Endothelial cell of umbilical vein (primary cell): ENCODE measurements at regions not wholly inside any gene's neighbourhood (a gene's known extent, or its start where the extent isn't known, plus 50 kb on each side); places are given as distances from the start of the nearest gene placed in this dataset.

ENCODE experiments used
- BruUV-seq: library from RNA; stranded (reverse); fragments of 400-500 nt; replicated peaks from 2 replicates; lab custom pipeline; 2021; lab: Mats Ljungman, UMichigan
- CTCF ChIA-PET: fragments of 300-600, 350-600 bp; sonication (Branson Sonifier 250); formaldehyde crosslinking; loops from one replicate; lab custom pipeline; 2021; ENCODE audit warnings: antibody characterized with exemption, inconsistent platforms; lab: Charles Lee
- POLR2A ChIA-PET: fragments of 300-600, 350-600 bp; sonication (Branson Sonifier 250); formaldehyde crosslinking; loops from one replicate; lab custom pipeline; 2021; ENCODE audit warnings: antibody characterized with exemption, inconsistent platforms; lab: Charles Lee
- DNase-seq: peaks from one replicate; pipeline ENCODE4 v3.0.0-alpha.2; 2011; ENCODE audit warnings: low read depth, low spot score
- FAIRE-seq: peaks from 2 replicates; lab custom pipeline; 2011; peaks lifted over from hg19 to GRCh38; lab: Jason Lieb, UNC
- H2AFZ ChIP-seq: 2 replicates; pipeline ENCODE4 v1.6.0; 2012; ENCODE audit warnings: low read depth, low read length, control low read depth, inconsistent platforms
- H3K27ac ChIP-seq: 2 replicates; pipeline ENCODE4 v1.5.1; 2011; ENCODE audit warnings: low read depth, mild to moderate bottlenecking, control low read depth, low read length, moderate library complexity; ENCODE audit not compliant: insufficient read depth
- H3K27me3 ChIP-seq, 2 experiments: 2 replicates each; pipeline versions ENCODE4 v1.6.0 to v1.6.1; 2011; ENCODE audit warnings: low read length in 2 of 2, mixed read lengths in 1 of 2; ENCODE audit not compliant: control insufficient read depth in 2 of 2, insufficient read depth in 2 of 2
- H3K36me3 ChIP-seq, 2 experiments: 2 replicates in 1 of 2; 3 replicates in 1 of 2; pipeline ENCODE4 v1.5.1; 2011; ENCODE audit warnings: low read length in 2 of 2, mild to moderate bottlenecking in 1 of 2, moderate library complexity in 1 of 2; ENCODE audit not compliant: control insufficient read depth in 2 of 2, insufficient read depth in 2 of 2; ENCODE audit errors: extremely low read depth in 1 of 2
- H3K4me1 ChIP-seq: 3 replicates; pipeline ENCODE4 v1.5.1; 2011; ENCODE audit warnings: mild to moderate bottlenecking, low read length; ENCODE audit not compliant: control insufficient read depth, insufficient read depth; ENCODE audit errors: extremely low read depth
- H3K4me2 ChIP-seq: 2 replicates; pipeline ENCODE4 v1.6.1; 2011; ENCODE audit warnings: low read length, control low read depth, mixed read lengths; ENCODE audit not compliant: insufficient read depth
- H3K4me3 ChIP-seq, 3 experiments: fragments of 200-600 bp in 1 of 3; sonication (generic), shearing (Covaris generic) in 1 of 3; replicated peaks in 1 of 3; 2 replicates each; pipeline ENCODE4 v1.5.1; 2011 to 2016; ENCODE audit warnings: control low read depth in 3 of 3, low read length in 3 of 3, mild to moderate bottlenecking in 2 of 3, inconsistent platforms in 1 of 3, low read depth in 1 of 3, moderate library complexity in 1 of 3; ENCODE audit not compliant: insufficient read depth in 1 of 3
- H3K79me2 ChIP-seq: 2 replicates; pipeline ENCODE4 v1.6.0; 2012; ENCODE audit warnings: low read length, inconsistent platforms; ENCODE audit not compliant: control insufficient read depth, insufficient read depth
- H3K9ac ChIP-seq: replicated peaks from 2 replicates; pipeline ENCODE3; 2011; ENCODE audit warnings: low read length, control low read depth; ENCODE audit not compliant: insufficient read depth; ENCODE audit errors: extremely low read depth
- H3K9me1 ChIP-seq: replicated peaks from 3 replicates; pipeline ENCODE4 v1.6.0; 2011; ENCODE audit warnings: mild to moderate bottlenecking, low read length; ENCODE audit not compliant: control insufficient read depth, insufficient read depth; ENCODE audit errors: extremely low read depth
- H3K9me3 ChIP-seq: replicated peaks from 2 replicates; pipeline ENCODE4 v1.5.1; 2012; ENCODE audit warnings: low read length, inconsistent platforms; ENCODE audit not compliant: control insufficient read depth, insufficient read depth
- H4K20me1 ChIP-seq: replicated peaks from 2 replicates; pipeline ENCODE3; 2011; ENCODE audit warnings: mild to moderate bottlenecking, low read length; ENCODE audit not compliant: control insufficient read depth, insufficient read depth; ENCODE audit errors: extremely low read depth
- EZH2 ChIP-seq: IDR thresholded peaks from 2 replicates; pipeline ENCODE4 v1.6.1; 2012; ENCODE audit warnings: borderline replicate concordance, low read depth, mild to moderate bottlenecking, moderate library complexity, low read length, inconsistent platforms; ENCODE audit not compliant: severe bottlenecking
- FOS ChIP-seq: IDR thresholded peaks from 2 replicates; pipeline ENCODE4 v1.6.1; 2011; ENCODE audit warnings: mild to moderate bottlenecking, low read length, moderate library complexity, borderline replicate concordance; ENCODE audit not compliant: insufficient read depth
- GATA2 ChIP-seq: IDR thresholded peaks from 2 replicates; pipeline ENCODE4 v1.7.0; 2011; ENCODE audit warnings: low read depth, mild to moderate bottlenecking, moderate library complexity, mixed read lengths, low read length; ENCODE audit not compliant: insufficient read length, insufficient read depth
- JUN ChIP-seq: IDR thresholded peaks from 2 replicates; pipeline ENCODE4 v1.6.1; 2011; ENCODE audit warnings: borderline replicate concordance, low read depth; ENCODE audit not compliant: insufficient read length, insufficient read depth
- MYC ChIP-seq: IDR thresholded peaks from one replicate; pipeline ENCODE4 v1.6.1; 2011; ENCODE audit warnings: mild to moderate bottlenecking, low read depth, low read length
- POLR2A ChIP-seq: IDR thresholded peaks from 2 replicates; pipeline ENCODE4 v1.6.1; 2012; ENCODE audit warnings: low read depth, mild to moderate bottlenecking, control low read depth, low read length
- POLR2AphosphoS5 ChIP-seq: IDR thresholded peaks from 2 replicates; pipeline ENCODE4 v1.6.1; 2012; ENCODE audit warnings: low read depth, mild to moderate bottlenecking, control low read depth, low read length, moderate library complexity; ENCODE audit not compliant: insufficient read depth
- dilution Hi-C: fragments of 300-500 bp; cut with MboI; formaldehyde crosslinking; loops from one replicate; pipeline ENCODE4 v1.15.0; 2019; ENCODE audit warnings: low sequenced_read_pairs; ENCODE audit not compliant: extremely low pct_ligation_motif_present
- intact Hi-C: fragments of 100-400 bp; cut with micrococcal nuclease; formaldehyde crosslinking; loops from one replicate; pipeline ENCODE4 v1.10.0; 2022
- TF ChIP-seq, protein P1 (sequence below): IDR thresholded peaks from 2 replicates; pipeline ENCODE4 v1.6.1; 2011; ENCODE audit not compliant: insufficient read depth, insufficient read length
- TF ChIP-seq, protein P2 (sequence below), 2 donors: IDR thresholded peaks; 1 replicate in 1 of 2; 2 replicates in 1 of 2; pipeline ENCODE4 v1.5.1; 2011; ENCODE audit warnings: low read length in 2 of 2, mild to moderate bottlenecking in 2 of 2, moderate library complexity in 2 of 2, control low read depth in 1 of 2, inconsistent platforms in 1 of 2, low read depth in 1 of 2; ENCODE audit not compliant: insufficient read depth in 1 of 2; ENCODE audit errors: extremely low read depth in 1 of 2

DNA sequence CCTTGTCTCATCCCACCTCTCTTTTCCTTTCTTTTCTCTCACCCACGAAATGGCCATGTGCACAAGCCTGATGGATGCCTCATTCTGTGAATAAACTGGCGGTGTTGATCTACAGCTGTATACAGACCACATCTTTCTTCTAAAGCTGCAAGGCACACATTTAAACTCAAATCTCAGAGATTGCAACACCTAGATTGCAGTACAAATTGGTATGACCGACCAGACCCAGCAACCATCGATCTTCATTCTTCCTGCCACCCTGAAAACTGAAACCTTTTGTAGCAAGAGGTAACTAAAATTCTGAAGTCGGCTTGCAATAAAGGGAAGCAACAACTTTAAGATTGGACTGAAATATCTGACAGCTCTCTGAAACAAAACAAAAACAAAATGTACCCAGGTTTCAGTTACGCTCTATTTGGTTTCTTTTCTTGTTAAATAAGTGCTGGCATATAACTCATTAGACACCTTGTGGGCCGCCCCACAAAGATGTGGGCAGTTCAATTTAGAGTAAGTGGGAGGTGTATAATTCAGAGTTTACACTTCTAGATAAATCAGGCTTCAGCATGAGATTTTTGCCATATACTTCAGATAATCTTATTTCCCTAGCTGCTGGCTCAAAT lies 390.0 kb upstream of the NOVA1 start:
- CTCF ChIA-PET = interaction anchor here (0.9 to 6.8 kb wide), 2 partner anchors 20 to 595 kb away, joined by 3 to 44 read pairs; no protein-coding TSS in a partner anchor
- POLR2A ChIA-PET = no interaction called here
- FAIRE-seq (no peak), DNase-seq (no peak)
- Histone ChIP-seq H4K20me1 (no peaks in the 10 kb centered on the region), H3K9me3 (no peaks in the 10 kb centered on the region), H2AFZ (no peak overlapping the region), H3K9ac (no peak overlapping the region), H3K79me2 (no peaks in the 10 kb centered on the region), H3K36me3 (no peaks in the 10 kb centered on the region), H3K9me1 (no peaks in the 10 kb centered on the region), H3K4me2 (no peak overlapping the region), H3K4me1 (no peaks in the 10 kb centered on the region), H3K4me3 (no peak overlapping the region), H3K27me3 (no peaks in the 10 kb centered on the region), H3K27ac (no peak overlapping the region)
- dilution Hi-C loops (no loop called here), intact Hi-C loops (loop anchor here (10.0 kb wide), 4 partner anchors 713 to 1647 kb away; no protein-coding TSS in a partner anchor)
- no TSS peak for BruUV-seq
- TF ChIP-seq, protein P1, sequence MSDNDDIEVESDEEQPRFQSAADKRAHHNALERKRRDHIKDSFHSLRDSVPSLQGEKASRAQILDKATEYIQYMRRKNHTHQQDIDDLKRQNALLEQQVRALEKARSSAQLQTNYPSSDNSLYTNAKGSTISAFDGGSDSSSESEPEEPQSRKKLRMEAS = no peak
- TF ChIP-seq JUN = no peak
- TF ChIP-seq POLR2A = no peak
- TF ChIP-seq, protein P2, sequence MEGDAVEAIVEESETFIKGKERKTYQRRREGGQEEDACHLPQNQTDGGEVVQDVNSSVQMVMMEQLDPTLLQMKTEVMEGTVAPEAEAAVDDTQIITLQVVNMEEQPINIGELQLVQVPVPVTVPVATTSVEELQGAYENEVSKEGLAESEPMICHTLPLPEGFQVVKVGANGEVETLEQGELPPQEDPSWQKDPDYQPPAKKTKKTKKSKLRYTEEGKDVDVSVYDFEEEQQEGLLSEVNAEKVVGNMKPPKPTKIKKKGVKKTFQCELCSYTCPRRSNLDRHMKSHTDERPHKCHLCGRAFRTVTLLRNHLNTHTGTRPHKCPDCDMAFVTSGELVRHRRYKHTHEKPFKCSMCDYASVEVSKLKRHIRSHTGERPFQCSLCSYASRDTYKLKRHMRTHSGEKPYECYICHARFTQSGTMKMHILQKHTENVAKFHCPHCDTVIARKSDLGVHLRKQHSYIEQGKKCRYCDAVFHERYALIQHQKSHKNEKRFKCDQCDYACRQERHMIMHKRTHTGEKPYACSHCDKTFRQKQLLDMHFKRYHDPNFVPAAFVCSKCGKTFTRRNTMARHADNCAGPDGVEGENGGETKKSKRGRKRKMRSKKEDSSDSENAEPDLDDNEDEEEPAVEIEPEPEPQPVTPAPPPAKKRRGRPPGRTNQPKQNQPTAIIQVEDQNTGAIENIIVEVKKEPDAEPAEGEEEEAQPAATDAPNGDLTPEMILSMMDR (IDR thresholded peaks at IDR 0.05; ENCODE audit: extremely low read depth in 1 of 2, insufficient read depth in 1 of 2, low read depth in 1 of 2, low read length in 2 of 2) = no peak
- TF ChIP-seq POLR2AphosphoS5 = no peak
- no peak for TF ChIP-seq GATA2
- no peak for TF ChIP-seq FOS
- no peak for TF ChIP-seq EZH2
- no peak for TF ChIP-seq MYC
